ENCODE measurements at regions not wholly inside any gene's neighbourhood (a gene's known extent, or its start where the extent isn't known, plus 50 kb on each side); places are given as distances from the start of the nearest gene placed in this dataset.

DNA sequence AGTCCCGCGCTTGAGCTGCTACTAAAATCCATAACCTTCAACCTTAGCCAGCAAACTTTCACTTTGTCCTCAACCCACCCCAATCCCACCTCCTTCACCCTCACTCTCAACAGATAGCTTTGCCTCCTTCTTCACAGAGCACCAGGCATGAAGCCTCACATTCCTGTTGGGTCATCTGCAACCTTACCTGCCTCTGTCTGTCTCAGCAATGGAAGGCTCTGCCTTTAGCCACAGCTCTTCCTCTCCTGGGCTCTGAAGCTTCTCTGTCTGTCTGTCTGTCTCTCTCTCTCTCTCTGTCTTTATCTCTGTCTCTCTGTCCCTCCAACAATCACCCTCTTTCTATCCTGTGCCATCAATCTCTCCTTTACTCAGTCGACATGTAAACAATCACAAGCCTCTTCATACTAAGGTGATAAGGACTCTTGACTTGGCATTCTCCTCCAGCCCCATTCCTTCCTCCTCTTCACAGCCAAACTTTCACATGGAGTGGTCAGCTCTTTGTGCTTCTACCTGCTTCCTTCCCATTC is 220.8 kb downstream of the SPTSSA start:
- intact Hi-C loops (cut with DNase I, micrococcal nuclease), result no loop called here
- Histone ChIP-seq H3K36me3 (ENCODE audit: low read depth) (no peaks in the 10 kb centered on the region), H3K9me3 (no peaks in the 10 kb centered on the region), H3K4me1 (ENCODE audit: low read depth) (no peaks in the 10 kb centered on the region), H3K4me3 (no peak overlapping the region)
- ATAC-seq (no peak), DNase-seq (no peak)
- TF ChIP-seq CTCF (IDR thresholded peaks at IDR 0.05), result no peak

- intact Hi-C loops (cut with DNase I, micrococcal nuclease), result no loop called here
- Histone ChIP-seq H3K4me3 (no peak overlapping the region), H3K4me1 (ENCODE audit: low read depth) (peaks cover 1% of the 10 kb centered on the region), H3K9me3 (no peaks in the 10 kb centered on the region), H3K36me3 (ENCODE audit: low read depth) (no peaks in the 10 kb centered on the region)
- no peak for TF ChIP-seq CTCF (IDR thresholded peaks at IDR 0.05)
- no peak for ATAC-seq
- DNase-seq, result no peak
Observed at GRCh38 chr14:34238610-34239009, 223.4 kb downstream of the SPTSSA start.

GRCh38 chr14:34237677-34238076 is 224.4 kb downstream of the SPTSSA start:
- H3K4me3 ChIP-seq, result no peak overlapping the region
- no peaks in the 10 kb centered on the region for H3K9me3 ChIP-seq
- DNase-seq (no peak), ATAC-seq (no peak)
- no peaks in the 10 kb centered on the region for H3K36me3 ChIP-seq (ENCODE audit: low read depth)
- H3K4me1 ChIP-seq (ENCODE audit: low read depth), result peaks cover 10% of the 10 kb centered on the region
- no peak for TF ChIP-seq CTCF (IDR thresholded peaks at IDR 0.05)
- intact Hi-C loops (cut with DNase I, micrococcal nuclease), result no loop called here

GRCh38 chr14:34237081-34237480 is 225.0 kb downstream of the SPTSSA start:
- ATAC-seq, result peak; percentile 49
- TF ChIP-seq CTCF (IDR thresholded peaks at IDR 0.05), result no peak
- Histone ChIP-seq H3K4me1 (ENCODE audit: low read depth) (peaks cover 15% of the 10 kb centered on the region), H3K36me3 (ENCODE audit: low read depth) (no peaks in the 10 kb centered on the region), H3K9me3 (no peaks in the 10 kb centered on the region), H3K4me3 (no peak overlapping the region)
- intact Hi-C loops (cut with DNase I, micrococcal nuclease), result no loop called here
- no peak for DNase-seq

- intact Hi-C loops (cut with DNase I, micrococcal nuclease), result no loop called here
- no peak overlapping the region for H3K4me3 ChIP-seq
- no peaks in the 10 kb centered on the region for H3K36me3 ChIP-seq (ENCODE audit: low read depth)
- DNase-seq (no peak), ATAC-seq (no peak)
- H3K9me3 ChIP-seq, result no peaks in the 10 kb centered on the region
- H3K4me1 ChIP-seq (ENCODE audit: low read depth), result peaks cover 21% of the 10 kb centered on the region
- TF ChIP-seq CTCF (IDR thresholded peaks at IDR 0.05), result no peak
Observed at GRCh38 chr14:34235643-34236300, 226.3 kb downstream of the SPTSSA start.
